DND-41 (cell line): ENCODE measurements at regions not wholly inside any gene's neighbourhood (a gene's known extent, or its start where the extent isn't known, plus 50 kb on each side); places are given as distances from the start of the nearest gene placed in this dataset.

Experiments
- ATAC-seq: fragments of 200-7000 bp; cut with Tn5 transposase; 3 replicates; pipeline ENCODE4 v1.9.1; 2021; ENCODE audit warnings: low read depth; ENCODE audit not compliant: insufficient read depth
- DNase-seq: peaks from one replicate; pipeline ENCODE4 v3.0.0-alpha.2; 2020
- H2AFZ ChIP-seq: 2 replicates; pipeline ENCODE4 v1.6.0; 2012; ENCODE audit warnings: low read depth, low read length
- H3K27ac ChIP-seq: 2 replicates; pipeline ENCODE4 v1.5.1; 2012; ENCODE audit warnings: low read length, inconsistent platforms
- H3K27me3 ChIP-seq: fragments of 200-600 bp; sonication (generic); 2 replicates; pipeline ENCODE4 v1.6.0; 2012; ENCODE audit warnings: low read length, mild to moderate bottlenecking, inconsistent platforms; ENCODE audit not compliant: insufficient read depth, poor library complexity
- H3K36me3 ChIP-seq: 2 replicates; pipeline ENCODE4 v1.5.1; 2012; ENCODE audit warnings: low read length, inconsistent platforms; ENCODE audit not compliant: insufficient read depth
- H3K4me1 ChIP-seq: 2 replicates; pipeline ENCODE4 v1.5.1; 2012; ENCODE audit warnings: mild to moderate bottlenecking, low read length; ENCODE audit not compliant: insufficient read depth
- H3K4me2 ChIP-seq: 2 replicates; pipeline ENCODE4 v1.6.0; 2012; ENCODE audit warnings: mild to moderate bottlenecking, moderate library complexity, low read length, inconsistent platforms; ENCODE audit not compliant: insufficient read depth
- H3K4me3 ChIP-seq, 2 experiments: fragments of 200-600 bp in 1 of 2; shearing (Covaris generic) in 1 of 2; 2 replicates each; pipeline ENCODE4 v1.5.1; 2012 to 2016; ENCODE audit warnings: inconsistent platforms in 2 of 2, low read length in 2 of 2, mild to moderate bottlenecking in 2 of 2, low read depth in 1 of 2, moderate library complexity in 1 of 2
- H3K79me2 ChIP-seq: 2 replicates; pipeline ENCODE4 v1.6.0; 2012; ENCODE audit warnings: low read length, inconsistent platforms; ENCODE audit not compliant: insufficient read depth
- H3K9ac ChIP-seq: 2 replicates; pipeline ENCODE4 v1.6.0; 2012; ENCODE audit warnings: low read depth, mild to moderate bottlenecking, inconsistent platforms, low read length, moderate library complexity
- H3K9me3 ChIP-seq: 2 replicates; pipeline ENCODE4 v1.5.1; 2012; ENCODE audit warnings: low read length, moderate library complexity, mild to moderate bottlenecking, inconsistent platforms; ENCODE audit not compliant: insufficient read depth, severe bottlenecking
- H4K20me1 ChIP-seq: 2 replicates; pipeline ENCODE4 v1.6.0; 2012; ENCODE audit warnings: low read length; ENCODE audit not compliant: insufficient read depth
- EZH2 ChIP-seq: IDR thresholded peaks from 3 replicates; pipeline ENCODE4 v1.6.1; 2012; ENCODE audit warnings: borderline replicate concordance, low read depth, mild to moderate bottlenecking, moderate library complexity, low read length, inconsistent platforms; ENCODE audit not compliant: severe bottlenecking
- TF ChIP-seq, protein P1 (sequence below): IDR thresholded peaks from 2 replicates; pipeline ENCODE4 v1.5.1; 2012; ENCODE audit warnings: borderline replicate concordance, low read length, moderate library complexity, mild to moderate bottlenecking; ENCODE audit not compliant: poor library complexity, severe bottlenecking; ENCODE audit errors: extremely low read depth

DNA sequence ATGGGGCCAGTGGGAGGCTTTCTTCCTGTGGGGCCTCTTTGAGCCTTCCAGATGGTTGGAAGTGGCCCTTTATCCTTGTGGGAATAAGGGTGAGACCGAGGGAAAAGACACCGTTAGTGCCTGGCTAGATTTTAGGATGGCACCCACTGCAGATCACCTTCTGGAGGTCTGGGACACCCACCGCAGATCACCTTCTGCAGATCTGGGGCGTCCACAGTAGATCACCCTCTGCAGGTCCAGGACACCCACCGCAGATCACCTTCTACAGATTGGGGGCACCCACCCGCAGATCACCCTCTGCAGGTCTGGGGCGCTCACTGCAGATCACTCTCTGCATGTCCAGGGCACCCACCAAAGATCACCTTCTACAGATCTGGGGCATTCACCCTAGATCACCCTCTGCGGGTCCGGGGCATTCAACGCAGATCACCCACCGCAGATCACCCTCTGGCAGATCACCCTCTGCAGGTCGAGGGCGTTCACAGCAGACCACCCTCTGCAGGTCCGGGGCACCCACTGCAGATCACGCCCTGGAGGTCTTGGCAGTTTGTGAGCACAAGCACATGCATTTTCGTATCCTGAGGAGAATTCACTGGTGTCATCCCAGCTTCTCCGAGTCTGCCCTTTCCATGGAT lies 153.4 kb upstream of the TSHZ3 start:
- Histone ChIP-seq H3K9ac (no peak overlapping the region), H3K36me3 (no peaks in the 10 kb centered on the region), H3K27me3 (no peaks in the 10 kb centered on the region), H3K27ac (no peak overlapping the region), H3K9me3 (no peaks in the 10 kb centered on the region), H3K4me1 (no peaks in the 10 kb centered on the region), H2AFZ (no peak overlapping the region), H4K20me1 (no peaks in the 10 kb centered on the region), H3K4me2 (no peak overlapping the region), H3K4me3 (no peak overlapping the region), H3K79me2 (no peaks in the 10 kb centered on the region)
- TF ChIP-seq EZH2: no peak
- TF ChIP-seq, protein P1, sequence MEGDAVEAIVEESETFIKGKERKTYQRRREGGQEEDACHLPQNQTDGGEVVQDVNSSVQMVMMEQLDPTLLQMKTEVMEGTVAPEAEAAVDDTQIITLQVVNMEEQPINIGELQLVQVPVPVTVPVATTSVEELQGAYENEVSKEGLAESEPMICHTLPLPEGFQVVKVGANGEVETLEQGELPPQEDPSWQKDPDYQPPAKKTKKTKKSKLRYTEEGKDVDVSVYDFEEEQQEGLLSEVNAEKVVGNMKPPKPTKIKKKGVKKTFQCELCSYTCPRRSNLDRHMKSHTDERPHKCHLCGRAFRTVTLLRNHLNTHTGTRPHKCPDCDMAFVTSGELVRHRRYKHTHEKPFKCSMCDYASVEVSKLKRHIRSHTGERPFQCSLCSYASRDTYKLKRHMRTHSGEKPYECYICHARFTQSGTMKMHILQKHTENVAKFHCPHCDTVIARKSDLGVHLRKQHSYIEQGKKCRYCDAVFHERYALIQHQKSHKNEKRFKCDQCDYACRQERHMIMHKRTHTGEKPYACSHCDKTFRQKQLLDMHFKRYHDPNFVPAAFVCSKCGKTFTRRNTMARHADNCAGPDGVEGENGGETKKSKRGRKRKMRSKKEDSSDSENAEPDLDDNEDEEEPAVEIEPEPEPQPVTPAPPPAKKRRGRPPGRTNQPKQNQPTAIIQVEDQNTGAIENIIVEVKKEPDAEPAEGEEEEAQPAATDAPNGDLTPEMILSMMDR: no peak
- DNase-seq (no peak), ATAC-seq (no peak)

DNA sequence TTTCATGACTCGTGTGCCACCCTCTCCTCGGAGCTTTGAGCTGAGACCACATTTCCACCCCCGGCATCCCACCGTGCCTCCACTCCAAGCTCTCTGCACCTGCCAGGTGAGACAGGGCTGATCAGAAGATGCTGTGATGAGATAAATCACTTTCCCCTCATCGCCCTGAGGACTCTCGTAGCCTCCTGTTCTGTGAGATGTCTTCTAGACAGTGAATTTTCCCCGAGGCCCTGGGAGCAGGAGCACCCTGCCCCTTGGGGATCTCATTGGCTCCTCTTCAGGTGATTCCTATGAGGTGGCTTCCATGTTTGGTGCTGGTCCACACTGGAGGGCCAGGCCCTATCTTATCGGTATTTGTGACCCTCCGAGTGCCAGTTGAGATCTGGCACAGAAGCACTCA lies 154.0 kb upstream of the TSHZ3 start:
- no peak overlapping the region for H3K27ac ChIP-seq
- H3K79me2 ChIP-seq: no peaks in the 10 kb centered on the region
- no peak for TF ChIP-seq EZH2
- TF ChIP-seq, protein P1: no peak
- no peak overlapping the region for H3K4me3 ChIP-seq
- no peaks in the 10 kb centered on the region for H3K9me3 ChIP-seq
- no peaks in the 10 kb centered on the region for H3K36me3 ChIP-seq
- no peaks in the 10 kb centered on the region for H3K27me3 ChIP-seq
- no peaks in the 10 kb centered on the region for H3K4me1 ChIP-seq
- H4K20me1 ChIP-seq: no peaks in the 10 kb centered on the region
- ATAC-seq (no peak), DNase-seq (no peak)
- no peak overlapping the region for H3K4me2 ChIP-seq
- no peak overlapping the region for H3K9ac ChIP-seq
- H2AFZ ChIP-seq: no peak overlapping the region

DNA sequence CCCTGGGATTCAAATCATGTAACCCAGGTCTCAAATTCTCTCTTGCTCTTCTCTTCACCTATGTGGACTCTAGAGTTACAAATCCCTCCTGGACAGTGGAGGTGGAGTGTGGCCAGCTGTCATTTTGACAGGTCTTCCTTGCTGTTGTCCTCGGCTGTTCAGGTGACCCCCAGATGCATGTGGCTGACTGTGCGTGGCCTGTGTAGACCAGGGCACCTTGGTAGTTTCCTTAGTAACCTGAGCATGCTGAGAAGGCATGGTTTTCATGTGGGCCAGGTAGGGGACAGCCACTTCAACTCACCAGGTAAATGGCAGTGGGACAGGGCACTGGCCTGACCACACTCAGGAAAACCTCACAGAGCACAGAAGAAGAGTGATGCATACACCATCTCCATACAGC lies 155.0 kb upstream of the TSHZ3 start:
- no peaks in the 10 kb centered on the region for H3K27me3 ChIP-seq
- no peak overlapping the region for H3K4me3 ChIP-seq
- no peak for ATAC-seq
- no peaks in the 10 kb centered on the region for H3K79me2 ChIP-seq
- no peaks in the 10 kb centered on the region for H3K9me3 ChIP-seq
- H3K36me3 ChIP-seq: no peaks in the 10 kb centered on the region
- DNase-seq: no peak
- no peak overlapping the region for H3K4me2 ChIP-seq
- H3K9ac ChIP-seq: no peak overlapping the region
- no peak overlapping the region for H3K27ac ChIP-seq
- H4K20me1 ChIP-seq: no peaks in the 10 kb centered on the region
- no peaks in the 10 kb centered on the region for H3K4me1 ChIP-seq
- no peak overlapping the region for H2AFZ ChIP-seq
- no peak for TF ChIP-seq EZH2
- TF ChIP-seq, protein P1: no peak

GRCh38 chr19:31505596-31505910 lies 156.3 kb upstream of the TSHZ3 start:
- H3K27me3 ChIP-seq: no peaks in the 10 kb centered on the region
- no peak for DNase-seq

More at GRCh38 chr19:31505596-31505910, 156.3 kb upstream of the TSHZ3 start:
- H2AFZ ChIP-seq: no peak overlapping the region
- no peak for ATAC-seq
- no peaks in the 10 kb centered on the region for H3K79me2 ChIP-seq
- H3K9ac ChIP-seq: no peak overlapping the region
- H3K36me3 ChIP-seq: no peaks in the 10 kb centered on the region
- no peaks in the 10 kb centered on the region for H3K9me3 ChIP-seq
- no peak for TF ChIP-seq EZH2
- TF ChIP-seq, protein P1: no peak
- H4K20me1 ChIP-seq: no peaks in the 10 kb centered on the region
- H3K4me3 ChIP-seq: no peak overlapping the region
- no peak overlapping the region for H3K4me2 ChIP-seq
- H3K27ac ChIP-seq: no peak overlapping the region
- no peaks in the 10 kb centered on the region for H3K4me1 ChIP-seq
